Stimulated activated CD4-positive, alpha-beta T cell treated with anti-CD3 and anti-CD28 coated beads, TNF-alpha, amount 100 ng/mL, for 48 hours (primary cell): ENCODE measurements at regions not wholly inside any gene's neighbourhood (a gene's known extent, or its start where the extent isn't known, plus 50 kb on each side); places are given as distances from the start of the nearest gene placed in this dataset.
"Not testable (repeated sequence)": the region's sequence is repeated elsewhere in the genome, so short reads cannot be mapped to it uniquely, and the experiment has no call there.

Source experiments
- DNase-seq, 3 donors: peaks; one replicate each; pipeline ENCODE4 v3.0.0-alpha.2; 2020; ENCODE audit warnings: low read depth in 3 of 3

DNA sequence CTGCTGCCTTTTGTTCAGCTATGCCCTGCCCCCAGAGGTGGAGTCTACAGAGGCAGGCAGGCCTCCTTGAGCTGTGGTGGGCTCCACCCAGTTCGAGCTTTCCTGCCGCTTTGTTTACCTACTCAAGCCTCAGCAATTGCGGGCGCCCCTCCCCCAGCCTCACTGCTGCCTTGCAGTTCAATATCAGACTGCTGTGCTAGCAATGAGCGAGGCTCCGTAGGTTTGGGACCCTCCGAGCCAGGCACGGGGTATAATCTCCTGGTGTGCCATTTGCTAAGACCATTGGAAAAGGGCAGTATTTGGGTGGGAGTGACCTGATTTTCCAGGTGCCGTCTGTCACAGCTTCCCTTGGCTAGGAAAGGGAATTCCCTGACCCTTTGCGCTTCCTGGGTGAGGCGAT lies 51.9 kb downstream of the DIPK2A start:
- not testable (repeated sequence) for DNase-seq

DNA sequence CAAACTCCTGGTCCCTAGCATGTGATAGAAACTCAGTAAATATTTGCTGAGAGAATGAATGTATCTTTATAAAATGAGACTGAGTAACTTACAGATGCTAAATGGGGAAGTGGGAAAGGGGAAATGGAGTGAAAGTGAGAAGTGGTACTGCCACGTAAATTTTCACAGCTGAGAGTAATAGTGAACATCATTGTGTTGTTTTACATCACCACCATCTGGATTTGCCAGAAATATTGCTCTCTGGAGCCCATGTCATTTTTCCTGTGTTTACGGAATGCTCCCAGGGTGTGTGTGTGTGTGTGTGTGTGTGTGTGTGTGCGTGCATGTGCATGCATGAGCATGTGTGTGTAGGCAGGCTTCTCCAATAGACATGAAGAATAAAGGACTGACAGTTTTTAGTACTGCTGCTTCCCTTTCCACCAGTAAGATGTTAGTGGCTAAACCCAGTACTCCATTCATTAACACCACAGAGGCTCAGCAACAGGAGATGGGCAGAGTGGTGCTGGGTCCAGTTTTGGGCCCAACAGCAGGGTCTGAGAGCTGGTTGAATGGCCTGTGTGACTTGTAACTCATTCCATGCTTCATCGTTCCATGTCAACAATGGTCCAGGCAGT lies 57.3 kb downstream of the DIPK2A start:
- no peak for DNase-seq

DNA sequence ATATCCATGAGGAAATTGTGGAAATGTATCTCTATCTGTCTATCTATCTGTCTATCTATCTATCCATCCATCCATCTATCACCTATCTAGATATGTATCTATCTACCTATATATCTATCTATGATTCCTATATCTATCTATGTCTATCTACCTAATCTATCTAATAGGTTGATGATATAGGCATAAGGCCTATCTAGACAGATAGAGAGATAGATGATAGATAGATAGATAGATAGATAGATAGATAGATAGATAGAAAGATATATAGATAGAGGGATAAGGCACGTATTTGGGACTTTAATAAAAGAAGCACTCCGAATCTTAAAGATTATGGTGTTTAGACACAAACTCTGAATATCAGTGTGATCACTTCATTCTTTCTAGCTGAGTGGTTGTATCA lies 58.1 kb downstream of the DIPK2A start:
- DNase-seq: no peak

DNA sequence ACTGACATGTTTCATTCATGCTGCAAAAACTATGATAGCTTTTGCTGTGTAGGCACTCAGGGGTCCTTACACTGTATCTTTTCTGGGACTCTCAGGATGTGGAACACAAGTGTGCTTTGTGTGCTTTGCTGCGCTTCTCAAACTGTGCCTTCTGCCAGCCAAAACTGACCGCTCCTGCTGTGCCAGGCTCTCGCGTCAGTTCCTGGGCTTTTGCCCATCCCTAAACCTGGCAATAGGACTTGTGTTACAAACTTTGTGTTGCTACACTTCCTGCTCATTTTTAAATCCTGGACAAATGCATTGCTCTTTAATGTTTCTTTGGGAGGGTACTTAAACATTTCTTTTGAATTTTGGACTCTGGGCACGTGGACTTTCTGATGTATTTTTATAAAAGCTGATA lies 60.3 kb downstream of the DIPK2A start:
- DNase-seq: no peak

DNA sequence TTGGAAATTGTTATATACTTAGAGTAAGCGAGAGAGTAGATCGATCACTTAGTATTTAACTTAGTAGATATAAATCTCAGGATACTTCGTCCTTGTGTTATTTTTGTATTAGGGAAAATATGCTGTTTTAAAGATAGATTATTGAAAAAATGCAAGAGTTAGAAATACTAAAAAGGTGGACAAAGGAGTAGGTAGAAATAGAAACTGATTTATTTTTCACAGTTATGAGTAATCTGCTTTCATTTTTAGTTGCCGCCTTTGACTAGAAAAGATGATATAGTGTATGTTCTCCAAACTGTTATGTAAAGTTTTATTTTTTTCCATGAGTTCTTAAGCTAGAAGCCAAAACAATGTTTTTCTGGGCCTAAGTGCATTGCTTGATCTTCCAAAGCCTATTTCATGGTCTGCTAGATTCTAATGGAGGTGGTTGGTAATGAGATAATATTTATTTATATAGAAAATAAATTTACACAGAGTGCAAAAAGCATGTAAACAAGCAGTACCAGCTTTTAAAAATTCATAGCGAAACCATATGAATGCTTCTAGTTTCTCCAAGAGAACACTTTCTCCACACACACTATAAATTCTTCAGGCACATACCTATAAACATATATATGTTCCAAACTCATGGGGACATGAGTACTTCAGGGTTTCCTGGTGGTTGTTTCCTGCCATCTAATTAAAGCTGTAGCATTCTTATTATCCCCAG lies 61.1 kb downstream of the DIPK2A start:
- DNase-seq: no peak

DNA sequence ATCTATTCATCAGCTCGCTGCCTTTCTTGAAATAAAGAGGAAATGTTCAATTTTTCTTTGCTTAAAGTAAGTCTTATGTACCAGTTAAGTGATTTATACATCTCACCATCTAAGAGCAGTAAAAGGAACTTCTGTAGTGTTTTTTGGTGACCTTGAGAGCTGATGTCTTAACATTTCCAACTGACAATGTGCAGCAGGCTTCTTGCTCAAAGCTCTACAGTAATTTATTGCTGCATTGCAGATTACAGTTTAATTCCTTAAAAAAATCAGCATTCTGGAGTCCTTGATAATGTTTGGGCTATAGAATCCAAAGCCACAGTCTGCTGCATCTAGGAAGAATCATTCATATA lies 61.6 kb downstream of the DIPK2A start:
- no peak for DNase-seq

DNA sequence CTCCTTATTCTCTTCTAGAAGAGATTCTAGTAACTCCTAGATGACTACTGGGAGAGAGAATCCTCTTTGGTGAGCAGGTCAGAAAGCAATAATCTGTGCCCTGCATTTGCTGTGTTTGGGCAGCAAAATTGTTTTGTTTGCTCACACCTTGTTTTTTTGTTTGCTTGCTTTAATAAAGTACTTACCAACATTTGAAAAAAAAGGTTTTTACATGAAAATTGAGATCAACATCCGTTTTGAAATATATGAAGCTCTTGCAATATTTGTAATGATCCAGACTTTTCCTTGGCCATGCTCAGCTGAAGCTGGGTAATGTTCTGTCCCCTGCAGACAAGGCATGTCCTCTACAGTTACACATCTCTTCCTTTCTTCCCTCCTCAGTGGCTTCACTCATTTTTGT lies 62.2 kb downstream of the DIPK2A start:
- no peak for DNase-seq

DNA sequence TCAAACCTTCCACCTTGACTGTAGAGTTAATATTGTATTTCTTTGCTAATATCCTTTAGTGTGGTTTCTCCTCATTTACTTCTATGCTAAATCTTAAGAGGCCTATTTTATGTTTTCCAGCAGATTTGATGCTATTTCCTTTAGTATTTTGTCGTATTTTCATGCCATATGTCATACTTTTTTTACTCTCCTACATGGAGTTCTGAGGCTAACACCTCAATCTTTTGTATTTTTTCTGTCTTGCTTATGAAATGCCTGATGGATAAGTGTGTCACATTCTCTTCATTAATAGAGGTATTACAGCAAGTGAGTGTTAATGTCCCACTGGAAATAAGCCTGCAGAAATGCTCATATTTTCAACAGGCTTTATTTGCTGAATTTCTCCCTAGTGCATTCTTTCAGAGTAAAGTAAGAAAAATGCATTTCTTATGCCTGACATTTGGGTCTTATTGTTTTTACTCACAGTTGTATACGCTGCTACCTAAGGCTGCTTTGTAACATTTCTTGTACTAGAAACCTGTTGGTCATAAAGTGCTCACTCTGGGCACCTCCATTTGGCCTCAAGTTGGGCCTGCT lies 63.2 kb downstream of the DIPK2A start:
- no peak for DNase-seq

DNA sequence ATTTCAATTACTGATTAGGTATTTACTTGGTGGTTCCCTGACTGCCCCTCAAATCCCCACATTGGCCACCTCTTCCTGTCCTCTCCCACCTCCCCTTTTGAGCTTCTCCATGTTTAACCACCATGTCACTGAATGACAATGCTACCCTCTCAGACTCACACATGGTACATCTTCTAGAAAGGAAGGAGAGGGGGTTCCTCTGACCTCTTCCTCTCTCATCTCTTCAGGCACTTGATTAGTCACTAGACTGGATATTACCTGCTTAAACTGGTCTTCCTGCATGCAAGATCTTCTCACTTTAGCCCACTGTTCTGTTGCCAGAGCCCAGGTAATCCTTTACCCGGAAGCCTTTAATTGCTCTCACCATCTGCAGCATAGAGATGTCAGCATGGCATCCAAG lies 64.9 kb downstream of the DIPK2A start:
- DNase-seq: no peak

DNA sequence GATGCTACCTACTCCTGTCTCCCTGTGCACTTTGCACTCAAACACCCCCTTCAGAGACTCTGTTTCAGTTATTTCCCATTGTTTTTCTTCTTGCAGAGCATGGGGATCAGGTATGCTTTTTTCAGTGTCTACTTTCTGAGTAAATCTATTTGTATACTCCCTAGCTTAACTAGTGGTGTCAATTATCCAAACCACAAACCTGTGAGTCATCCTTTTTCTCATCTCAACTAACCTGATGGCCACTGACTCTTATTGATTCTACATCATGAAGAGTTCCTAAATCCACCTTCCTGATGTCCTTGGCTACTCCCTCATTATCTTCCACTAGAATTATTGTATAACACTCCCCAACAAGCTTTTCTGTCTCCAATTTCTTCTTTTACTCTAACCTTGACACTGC lies 68.0 kb downstream of the DIPK2A start:
- no peak for DNase-seq

DNA sequence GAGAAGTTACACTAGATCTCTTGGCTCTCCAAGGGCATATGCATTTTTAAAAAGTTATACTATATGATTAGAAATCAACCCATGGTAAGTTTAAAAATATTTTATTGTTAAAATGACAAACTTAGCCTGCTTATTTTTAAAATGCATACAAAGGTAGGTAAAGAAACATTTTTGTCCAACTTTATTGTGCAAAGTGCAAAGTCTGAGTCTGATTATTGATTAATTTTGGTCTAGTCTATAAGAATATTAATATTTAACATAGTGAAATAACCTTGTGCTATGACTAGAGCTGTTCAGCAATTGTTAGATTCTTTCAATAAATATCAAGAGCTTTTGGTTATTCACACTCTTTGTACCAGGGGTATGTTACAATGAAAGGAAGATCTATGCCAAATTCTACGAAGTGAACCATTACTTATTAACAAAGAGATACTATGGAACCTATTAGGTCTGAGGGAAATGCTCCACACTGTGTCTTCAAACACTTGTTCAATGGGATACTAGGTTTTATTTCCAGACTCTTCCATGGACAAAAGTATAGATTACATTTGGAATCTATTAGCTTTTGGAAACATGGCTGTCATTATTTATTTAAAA lies 70.4 kb downstream of the DIPK2A start:
- no peak for DNase-seq

DNA sequence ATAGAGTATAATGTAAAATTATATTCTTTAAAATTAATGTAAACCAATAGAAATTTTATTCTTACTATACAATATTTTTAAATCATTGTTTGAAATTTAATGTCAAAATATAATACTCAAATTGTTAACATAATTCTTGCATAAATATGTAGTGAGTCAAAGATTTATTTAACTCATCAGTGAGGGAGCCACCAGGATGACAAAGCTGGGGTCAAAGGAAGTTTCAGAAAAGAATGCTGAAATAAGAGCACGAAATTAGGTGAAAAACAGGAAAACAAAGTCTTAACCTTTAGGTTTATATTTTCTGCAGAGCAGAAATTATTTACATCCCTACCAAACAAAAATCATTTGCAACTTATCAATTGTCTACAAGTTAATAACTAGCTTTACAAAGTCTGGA lies 74.1 kb downstream of the DIPK2A start:
- DNase-seq: no peak

DNA sequence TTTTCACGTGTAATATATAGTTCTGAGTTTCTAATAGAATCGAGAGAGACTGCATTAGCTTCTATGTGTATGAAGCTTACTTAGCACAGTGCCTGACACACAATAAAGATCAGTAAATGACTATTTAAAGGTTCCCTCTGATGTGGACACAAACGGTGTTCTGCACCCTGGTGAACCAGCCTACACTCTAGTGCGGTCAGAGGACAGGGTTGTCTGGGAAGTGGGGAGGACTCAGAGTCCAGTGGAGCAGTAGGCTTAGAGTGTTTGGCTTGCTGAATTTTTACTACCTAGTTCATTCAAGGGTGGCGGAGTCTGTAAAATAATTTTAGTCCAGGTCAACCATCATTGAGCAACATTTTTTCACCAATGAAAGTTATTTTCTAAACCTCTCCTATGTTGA lies 77.8 kb downstream of the DIPK2A start:
- DNase-seq: no peak

DNA sequence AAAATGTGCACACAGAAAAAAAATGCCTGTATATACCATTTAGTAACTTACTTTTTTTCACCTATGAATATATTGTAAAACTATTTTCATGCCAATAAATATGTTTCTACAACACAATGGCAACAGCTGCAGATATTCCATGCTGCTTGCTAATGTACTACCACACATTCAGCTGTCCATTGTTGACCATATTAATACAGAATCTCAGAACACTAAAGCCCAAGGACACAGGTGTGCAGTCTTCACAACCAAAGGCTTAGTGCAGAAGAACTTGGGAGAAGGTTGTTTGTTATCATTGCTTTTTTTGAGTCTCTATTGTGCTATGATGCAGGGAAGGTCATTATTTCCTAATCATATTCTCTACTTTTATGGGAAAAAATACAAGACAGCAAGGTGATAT lies 79.6 kb downstream of the DIPK2A start:
- DNase-seq: no peak

DNA sequence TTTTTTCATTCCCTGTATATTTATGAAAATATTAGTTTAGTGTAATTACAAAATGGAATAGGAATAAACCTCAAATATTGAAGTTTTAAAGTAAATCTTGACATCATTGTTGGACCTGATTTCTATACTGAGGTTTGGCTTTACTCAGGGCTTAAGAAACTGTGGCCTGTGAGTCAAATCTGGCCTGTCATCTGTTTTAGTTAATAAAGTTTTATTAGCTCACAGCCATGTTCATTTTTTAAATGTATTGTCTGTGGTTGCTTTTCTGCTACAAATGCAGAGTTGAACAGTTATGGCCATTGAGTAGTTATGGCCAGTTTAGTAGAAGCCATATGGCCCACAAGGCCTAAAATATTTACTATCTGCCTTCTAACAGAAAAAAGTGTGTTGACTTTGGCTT lies 80.7 kb downstream of the DIPK2A start:
- no peak for DNase-seq

DNA sequence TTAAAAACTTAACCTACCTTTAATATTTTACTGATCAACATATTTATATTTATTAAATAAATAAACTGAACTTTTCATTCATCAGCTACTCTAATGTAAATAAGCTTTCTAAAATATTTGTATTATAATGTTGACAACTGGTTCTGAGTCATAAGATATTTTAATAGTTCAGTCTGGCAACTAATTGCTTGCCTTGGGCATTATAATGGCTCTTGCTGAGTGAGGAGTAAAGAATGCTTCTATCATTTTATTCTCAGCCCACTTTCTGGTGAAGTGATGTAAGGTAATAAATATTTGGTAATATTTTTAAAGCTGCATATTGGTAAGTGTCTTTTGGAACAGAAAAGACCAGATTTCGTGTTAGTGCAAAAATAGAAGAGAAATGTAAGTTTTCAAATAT lies 81.5 kb downstream of the DIPK2A start:
- DNase-seq: no peak

DNA sequence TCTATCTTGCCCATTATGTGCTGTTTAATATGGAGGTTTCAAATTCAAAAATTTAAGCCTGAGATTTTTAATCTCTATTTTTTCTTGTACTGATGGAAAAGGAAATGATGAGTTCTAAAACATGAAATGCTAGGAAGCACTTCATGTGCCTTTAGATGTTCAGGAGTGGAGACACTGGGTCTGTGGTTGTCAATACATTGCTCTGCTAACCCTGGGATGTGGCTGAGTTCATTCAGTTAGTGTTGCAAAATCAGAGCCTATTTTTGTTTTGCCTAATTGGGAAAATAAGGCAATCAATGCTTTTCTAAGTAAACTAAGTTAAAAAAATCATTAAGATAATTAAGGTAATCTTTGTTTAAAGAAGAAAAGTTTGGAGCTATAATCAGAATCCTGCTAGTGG lies 83.1 kb downstream of the DIPK2A start:
- DNase-seq: no peak

DNA sequence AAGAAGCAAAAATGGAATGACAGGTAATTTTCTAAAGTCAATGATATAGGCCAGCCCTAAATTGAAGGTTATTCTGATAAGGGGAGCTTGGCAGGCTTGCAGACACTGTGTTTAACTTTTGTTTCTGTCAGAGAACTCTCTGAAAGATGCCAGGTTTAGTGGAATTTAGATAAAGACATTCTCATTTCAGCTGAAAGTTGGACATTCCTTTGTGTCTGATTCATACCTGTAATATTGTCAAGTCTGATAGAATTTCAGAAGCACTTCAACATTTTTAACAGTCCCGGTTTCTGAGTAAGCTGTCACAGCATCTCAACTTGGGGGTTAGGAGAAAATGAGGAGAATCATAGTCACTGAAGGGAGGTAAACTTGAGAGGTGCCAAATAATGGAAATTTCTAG lies 84.0 kb downstream of the DIPK2A start:
- no peak for DNase-seq

DNA sequence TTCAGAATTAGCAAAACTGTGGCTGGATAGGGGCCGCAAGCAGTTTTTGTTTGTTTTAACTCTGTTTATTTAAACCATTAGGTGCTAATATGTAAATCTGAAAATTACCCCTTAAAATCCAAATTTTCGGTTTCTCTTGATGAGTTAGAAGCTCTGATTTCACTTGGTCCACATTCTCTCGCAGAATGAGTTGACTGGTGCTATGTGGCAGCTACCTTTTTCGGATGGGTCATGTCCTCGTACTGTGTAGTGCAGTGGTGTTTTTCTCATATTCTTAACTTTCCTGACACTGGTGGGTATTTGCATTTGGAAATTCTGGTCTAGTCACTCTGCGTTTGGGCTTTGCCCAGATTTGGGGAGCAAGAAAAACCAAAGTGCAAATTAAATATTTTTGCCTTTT lies 87.1 kb downstream of the DIPK2A start:
- DNase-seq: no peak

DNA sequence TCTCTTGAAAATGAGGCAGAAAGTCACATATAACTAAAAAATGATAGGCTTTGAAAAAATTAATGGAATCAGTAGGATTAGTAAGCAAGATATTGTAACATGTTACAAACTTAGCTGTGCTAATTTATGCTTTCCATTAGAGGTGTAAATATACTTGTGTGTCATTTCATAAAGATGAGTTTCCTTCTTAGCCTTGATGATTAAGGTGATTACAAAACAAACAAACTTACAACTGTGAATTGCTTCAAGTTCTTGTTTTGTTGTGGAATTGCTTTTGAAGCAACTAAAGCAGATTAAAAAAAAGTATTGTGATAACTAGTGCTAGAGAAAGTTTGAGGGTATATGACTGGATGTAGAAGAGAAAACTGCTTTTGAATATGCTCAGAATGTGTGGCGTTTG lies 87.9 kb downstream of the DIPK2A start:
- no peak for DNase-seq

DNA sequence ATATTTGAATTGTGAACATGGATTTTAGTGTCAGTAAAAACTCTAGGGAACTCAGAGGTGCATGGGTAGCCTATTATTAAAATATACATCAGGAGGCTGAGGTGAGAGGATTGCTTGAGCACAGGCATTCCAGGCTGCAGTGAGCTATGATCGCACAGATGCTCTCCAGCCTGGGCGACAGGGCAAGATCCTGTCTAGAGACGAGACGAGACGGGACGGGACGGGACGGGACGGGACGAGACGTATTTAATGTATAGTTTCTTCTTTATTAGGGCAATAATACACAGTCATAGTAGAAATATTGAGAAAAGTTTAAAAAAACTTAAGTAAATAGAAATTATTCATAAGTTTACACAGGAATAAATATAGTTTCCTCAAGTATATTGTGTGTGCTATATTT lies 89.3 kb downstream of the DIPK2A start:
- no peak for DNase-seq

DNA sequence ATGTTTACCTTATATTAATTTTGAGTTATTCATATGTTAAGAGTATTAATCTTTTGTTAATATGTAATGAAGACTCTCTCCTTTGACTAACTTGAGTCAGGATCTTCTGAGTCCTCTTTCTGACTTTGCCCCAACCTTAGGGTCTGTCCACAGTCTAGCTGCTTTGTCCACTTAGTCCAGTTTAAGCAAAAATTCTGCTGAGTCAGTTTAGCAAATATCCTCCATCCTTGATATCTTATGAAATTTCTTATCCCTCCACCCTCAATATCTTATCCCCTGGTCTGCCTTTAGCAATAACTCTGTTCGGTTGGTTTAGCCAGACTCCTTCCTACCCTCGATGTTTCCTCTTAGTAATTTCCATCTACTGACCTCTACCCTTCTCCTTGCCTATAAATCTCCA lies 91.7 kb downstream of the DIPK2A start:
- no peak for DNase-seq

DNA sequence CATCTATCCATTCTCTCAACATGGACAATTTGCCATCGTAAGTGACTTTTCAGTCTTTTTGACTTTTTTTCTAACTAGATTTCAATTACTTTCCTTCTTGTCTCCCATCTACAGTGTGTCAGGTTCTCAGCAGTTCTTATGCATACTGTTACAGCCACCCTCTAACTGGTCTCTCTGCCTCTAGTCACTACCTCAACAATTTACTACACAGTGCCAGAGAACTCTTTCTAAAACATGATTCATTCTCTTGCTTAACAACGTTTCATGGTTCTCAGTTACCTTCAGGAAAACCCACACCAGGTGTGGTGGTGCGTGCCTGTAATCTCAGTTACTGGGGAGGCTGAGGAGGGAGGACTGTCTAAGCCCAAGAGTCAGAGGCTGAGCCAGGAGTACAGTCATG lies 95.4 kb downstream of the DIPK2A start:
- DNase-seq: no peak
